ENCODE measurements at regions not wholly inside any gene's neighbourhood (a gene's known extent, or its start where the extent isn't known, plus 50 kb on each side); places are given as distances from the start of the nearest gene placed in this dataset.

DNA sequence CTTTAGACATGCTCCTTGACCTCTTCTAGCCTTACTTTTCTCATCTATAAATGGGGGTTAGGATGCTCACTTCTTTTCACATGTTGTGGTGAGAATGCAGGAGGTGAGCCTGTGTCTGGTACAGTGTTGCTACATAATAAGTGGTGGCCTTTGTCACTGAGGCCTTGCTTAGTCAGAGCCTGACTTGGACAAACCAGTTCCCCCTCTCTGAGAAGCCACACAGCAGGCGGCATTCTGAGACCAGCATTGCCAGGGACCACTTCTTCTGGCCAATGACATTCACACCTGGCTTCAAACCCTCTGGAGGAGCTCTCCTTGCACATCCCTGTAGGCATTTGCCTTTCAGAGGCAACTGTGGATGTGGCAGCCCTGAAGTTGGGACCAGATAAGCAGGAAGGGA lies 95.7 kb downstream of the MINAR1 start:
- Histone ChIP-seq H3K4me1 (no peaks in the 10 kb centered on the region), H3K27ac (no peak overlapping the region), H3K9me3 (no peaks in the 10 kb centered on the region), H3K4me3 (no peak overlapping the region), H3K36me3 (no peaks in the 10 kb centered on the region), H3K27me3 (no peaks in the 10 kb centered on the region)
- intact Hi-C loops (cut with DNase I; ENCODE audit: low total_unique reads) (no loop called here), in situ Hi-C loops (cut with MboI; ENCODE audit: low sequenced_read_pairs in 4 of 4) (no loop called here)
- TF ChIP-seq CTCF (IDR thresholded peaks at IDR 0.05 in 4 of 5, conservative IDR thresholded peaks at IDR 0.05 in 1 of 5), result no peak
- DNase-seq (no peak), ATAC-seq (no peak)

DNA sequence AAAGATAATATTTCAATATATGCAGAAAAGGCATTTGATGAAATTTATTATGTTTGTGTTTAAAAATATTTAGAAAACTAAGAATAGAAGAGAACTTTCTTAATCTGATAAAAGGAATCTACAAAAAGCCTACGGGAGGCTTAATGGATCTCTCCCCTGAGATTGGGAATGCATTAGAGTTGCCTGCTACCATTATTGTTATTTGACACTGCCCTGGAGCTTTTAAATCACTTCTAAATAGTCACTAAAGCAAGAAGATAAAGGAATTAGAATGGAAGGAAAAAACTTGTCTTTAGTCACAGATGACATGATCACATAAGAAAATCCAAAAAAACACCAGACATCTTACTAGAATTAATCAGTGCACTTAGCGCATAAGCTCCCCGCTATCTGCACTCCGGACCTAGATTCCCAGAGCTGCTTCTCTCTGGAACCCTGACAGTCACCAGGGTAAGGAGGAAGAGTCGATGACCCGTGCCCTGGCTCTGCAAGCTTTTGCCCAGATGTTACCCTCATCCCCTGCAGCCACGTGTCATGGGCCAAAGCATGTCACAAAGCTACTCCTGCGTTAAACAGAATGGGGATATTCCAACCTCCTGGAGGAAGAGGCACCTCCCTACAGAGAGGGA lies 97.1 kb downstream of the MINAR1 start:
- DNase-seq, result no peak
- Histone ChIP-seq H3K27me3 (no peaks in the 10 kb centered on the region), H3K9me3 (no peaks in the 10 kb centered on the region), H3K4me1 (no peaks in the 10 kb centered on the region), H3K36me3 (no peaks in the 10 kb centered on the region), H3K27ac (no peak overlapping the region), H3K4me3 (no peak overlapping the region)
- in situ Hi-C loops (cut with MboI; ENCODE audit: low sequenced_read_pairs in 4 of 4) (no loop called here), intact Hi-C loops (cut with DNase I; ENCODE audit: low total_unique reads) (no loop called here)
- no peak for ATAC-seq
- no peak for TF ChIP-seq CTCF (IDR thresholded peaks at IDR 0.05 in 4 of 5, conservative IDR thresholded peaks at IDR 0.05 in 1 of 5)
- TF ChIP-seq POLR2A (IDR thresholded peaks at IDR 0.05), result no peak

- Histone ChIP-seq H3K27ac (no peak overlapping the region), H3K27me3 (no peaks in the 10 kb centered on the region), H3K4me1 (no peaks in the 10 kb centered on the region), H3K9me3 (no peaks in the 10 kb centered on the region), H3K4me3 (no peak overlapping the region), H3K36me3 (no peaks in the 10 kb centered on the region)
- TF ChIP-seq POLR2A (IDR thresholded peaks at IDR 0.05), result no peak
- TF ChIP-seq CTCF (IDR thresholded peaks at IDR 0.05 in 4 of 5, conservative IDR thresholded peaks at IDR 0.05 in 1 of 5), result no peak
- intact Hi-C loops (cut with DNase I; ENCODE audit: low total_unique reads), result no loop called here
- DNase-seq (no peak), ATAC-seq (no peak)
- in situ Hi-C loops (cut with MboI; ENCODE audit: low sequenced_read_pairs in 4 of 4), result no loop called here
Measured at GRCh38 chr15:79535536-79535935, 103.4 kb downstream of the MINAR1 start.

- H3K4me3 ChIP-seq, result no peak overlapping the region
- no peaks in the 10 kb centered on the region for H3K4me1 ChIP-seq
- no peak for ATAC-seq
- in situ Hi-C loops (cut with MboI; ENCODE audit: low sequenced_read_pairs in 4 of 4) (no loop called here), intact Hi-C loops (cut with DNase I; ENCODE audit: low total_unique reads) (no loop called here)
- TF ChIP-seq CTCF (IDR thresholded peaks at IDR 0.05 in 4 of 5, conservative IDR thresholded peaks at IDR 0.05 in 1 of 5) (no peak), POLR2A (IDR thresholded peaks at IDR 0.05) (no peak)
- no peak overlapping the region for H3K27ac ChIP-seq
- no peak for DNase-seq
- no peaks in the 10 kb centered on the region for H3K9me3 ChIP-seq
- H3K36me3 ChIP-seq, result no peaks in the 10 kb centered on the region
- no peaks in the 10 kb centered on the region for H3K27me3 ChIP-seq
Measured at GRCh38 chr15:79538527-79538926, 106.4 kb downstream of the MINAR1 start.

- no peak for ATAC-seq
Measured at GRCh38 chr15:79539401-79539800, 107.3 kb downstream of the MINAR1 start.

More at GRCh38 chr15:79539401-79539800, 107.3 kb downstream of the MINAR1 start:
- H3K36me3 ChIP-seq, result no peaks in the 10 kb centered on the region
- H3K9me3 ChIP-seq, result no peaks in the 10 kb centered on the region
- no peaks in the 10 kb centered on the region for H3K27me3 ChIP-seq
- TF ChIP-seq CTCF (IDR thresholded peaks at IDR 0.05 in 4 of 5, conservative IDR thresholded peaks at IDR 0.05 in 1 of 5), result no peak
- no peak for TF ChIP-seq POLR2A (IDR thresholded peaks at IDR 0.05)
- intact Hi-C loops (cut with DNase I; ENCODE audit: low total_unique reads), result no loop called here
- no peak for DNase-seq
- no peak overlapping the region for H3K27ac ChIP-seq
- H3K4me1 ChIP-seq, result no peaks in the 10 kb centered on the region
- no peak overlapping the region for H3K4me3 ChIP-seq
- in situ Hi-C loops (cut with MboI; ENCODE audit: low sequenced_read_pairs in 4 of 4), result no loop called here
